PC-3 (cell line): ENCODE measurements at regions not wholly inside any gene's neighbourhood (a gene's known extent, or its start where the extent isn't known, plus 50 kb on each side); places are given as distances from the start of the nearest gene placed in this dataset.

ENCODE experiments used
- ATAC-seq: fragments of 200-7000 bp; cut with Tn5 transposase; 2 replicates; pipeline ENCODE4 v1.9.1; 2020; ENCODE audit warnings: mild to moderate bottlenecking, moderate library complexity
- BruUV-seq: library from RNA; stranded (reverse); fragments of 400-500 nt; replicated peaks from 2 replicates; lab custom pipeline; 2021; lab: Mats Ljungman, UMichigan
- CTCF ChIA-PET: fragments of 300-600 bp; sonication (Branson Sonifier 250); formaldehyde crosslinking; loops from one replicate; lab custom pipeline; 2022; ENCODE audit warnings: antibody characterized with exemption; lab: Charles Lee
- POLR2A ChIA-PET: fragments of 300-600 bp; sonication (Branson Sonifier 250); formaldehyde crosslinking; loops from one replicate; lab custom pipeline; 2022; ENCODE audit warnings: antibody characterized with exemption; ENCODE audit not compliant: unreplicated experiment; lab: Charles Lee
- DNase-seq: peaks from one replicate; pipeline ENCODE4 v3.0.0-alpha.2; 2015
- H2AFZ ChIP-seq: fragments of 300-600 bp; sonication (generic); 2 replicates; pipeline ENCODE4 v1.6.0; 2016; ENCODE audit warnings: antibody characterized with exemption, low read length
- H3F3A ChIP-seq: fragments of 300-600 bp; sonication (generic); one replicate; pipeline ENCODE4 v1.6.0; 2017; ENCODE audit warnings: antibody characterized with exemption, low read length, control low read depth, mild to moderate bottlenecking; ENCODE audit not compliant: unreplicated experiment
- H3K27ac ChIP-seq: fragments of 300-600 bp; sonication (generic); 2 replicates; pipeline ENCODE4 v1.5.1; 2016; ENCODE audit warnings: mild to moderate bottlenecking, low read length
- H3K27me3 ChIP-seq: fragments of 300-600 bp; sonication (generic); 2 replicates; pipeline ENCODE4 v1.6.1; 2016; ENCODE audit warnings: low read length, mixed read lengths
- H3K36me3 ChIP-seq: fragments of 300-600 bp; sonication (generic); 2 replicates; pipeline ENCODE4 v1.6.1; 2016; ENCODE audit warnings: low read depth, mixed run types, low read length, mixed read lengths
- H3K4me1 ChIP-seq: fragments of 300-600 bp; sonication (generic); 2 replicates; pipeline ENCODE4 v1.5.1; 2016; ENCODE audit warnings: low read length; ENCODE audit not compliant: insufficient read depth
- H3K4me2 ChIP-seq: fragments of 300-600 bp; sonication (generic); 2 replicates; pipeline ENCODE4 v1.6.0; 2016; ENCODE audit warnings: low read length
- H3K4me3 ChIP-seq: fragments of 300-600 bp; sonication (generic); 2 replicates; pipeline ENCODE4 v1.5.1; 2016; ENCODE audit warnings: mild to moderate bottlenecking, low read length, mixed read lengths
- H3K79me2 ChIP-seq: fragments of 300-600 bp; sonication (generic); 2 replicates; pipeline ENCODE4 v1.6.1; 2017; ENCODE audit warnings: low read length, mixed read lengths
- H3K9ac ChIP-seq: fragments of 300-600 bp; sonication (generic); 2 replicates; pipeline ENCODE4 v1.6.0; 2016; ENCODE audit warnings: mild to moderate bottlenecking, low read length
- H3K9me2 ChIP-seq: fragments of 300-600 bp; sonication (generic); replicated peaks from 2 replicates; pipeline ENCODE4 v1.6.1; 2016; ENCODE audit warnings: mixed run types, low read length, mixed read lengths
- H3K9me3 ChIP-seq: fragments of 300-600 bp; sonication (generic); 2 replicates; pipeline ENCODE4 v1.6.1; 2016; ENCODE audit warnings: low read length, mixed read lengths
- H4K20me1 ChIP-seq: fragments of 300-600 bp; sonication (generic); 2 replicates; pipeline ENCODE4 v1.6.1; 2016; ENCODE audit warnings: low read length, mixed read lengths
- CTCF ChIP-seq: fragments of 300-600 bp; sonication (generic); conservative IDR thresholded peaks from 2 replicates; pipeline ENCODE4 v1.5.1; 2017; ENCODE audit warnings: antibody characterized with exemption, low read depth, mild to moderate bottlenecking, low read length
- EZH2 ChIP-seq: fragments of 300-600 bp; sonication (generic); IDR thresholded peaks from one replicate; pipeline ENCODE4 v1.6.1; 2017; ENCODE audit warnings: antibody characterized with exemption, mild to moderate bottlenecking, low read length; ENCODE audit not compliant: unreplicated experiment
- EZH2phosphoT487 ChIP-seq: fragments of 300-600 bp; sonication (generic); IDR thresholded peaks from 2 replicates; pipeline ENCODE4 v1.6.1; 2018; ENCODE audit warnings: mild to moderate bottlenecking, antibody characterized with exemption, low read length, borderline replicate concordance
- intact Hi-C: fragments of 100-400 bp; cut with micrococcal nuclease; formaldehyde crosslinking; loops from 2 replicates; pipeline ENCODE4 v1.9.0; 2023

- POLR2A ChIA-PET, result no interaction called here
- Histone ChIP-seq H3K9me2 (no peaks in the 10 kb centered on the region), H4K20me1 (no peaks in the 10 kb centered on the region), H3K4me3 (no peak overlapping the region), H3K9me3 (no peaks in the 10 kb centered on the region), H3F3A (no peaks in the 10 kb centered on the region), H3K27me3 (no peaks in the 10 kb centered on the region), H2AFZ (no peak overlapping the region), H3K79me2 (no peaks in the 10 kb centered on the region), H3K9ac (no peak overlapping the region), H3K4me2 (no peak overlapping the region), H3K27ac (no peak overlapping the region), H3K36me3 (no peaks in the 10 kb centered on the region), H3K4me1 (no peaks in the 10 kb centered on the region)
- intact Hi-C loops, result no loop called here
- CTCF ChIA-PET, result no interaction called here
- DNase-seq (no peak), ATAC-seq (no peak)
- TF ChIP-seq CTCF (no peak), EZH2 (no peak), EZH2phosphoT487 (no peak)
- BruUV-seq, result no TSS peak
Observed at GRCh38 chr2:8398040-8398668, 283.7 kb upstream of the ID2 start.

DNA sequence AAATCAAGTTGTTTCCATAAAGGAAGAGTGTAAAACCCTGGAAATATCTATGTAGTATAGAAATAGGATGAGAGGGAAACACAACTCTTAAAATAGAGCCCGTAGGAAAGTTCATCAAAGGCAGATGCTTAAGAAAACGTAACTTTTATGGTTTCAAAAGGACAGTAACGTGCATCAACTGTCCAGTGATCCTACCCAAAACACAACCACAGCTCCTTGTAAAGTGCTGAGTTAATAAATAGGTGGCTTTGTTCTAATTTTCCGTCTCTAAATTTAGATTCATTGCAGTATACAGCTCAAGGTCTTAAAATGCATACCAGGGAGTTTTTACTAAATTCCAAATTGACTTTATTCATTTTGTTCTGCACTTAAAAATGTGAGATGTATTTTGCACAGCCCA is 282.1 kb upstream of the ID2 start:
- POLR2A ChIA-PET, result no interaction called here
- H3K4me3 ChIP-seq, result no peak overlapping the region
- no peaks in the 10 kb centered on the region for H3F3A ChIP-seq
- H3K27ac ChIP-seq, result no peak overlapping the region
- no TSS peak for BruUV-seq
- H3K9me2 ChIP-seq, result no peaks in the 10 kb centered on the region
- intact Hi-C loops, result no loop called here
- DNase-seq (no peak), ATAC-seq (no peak)
- no peak overlapping the region for H2AFZ ChIP-seq
- H3K4me1 ChIP-seq, result no peaks in the 10 kb centered on the region
- TF ChIP-seq CTCF (no peak), EZH2 (no peak), EZH2phosphoT487 (no peak)
- H4K20me1 ChIP-seq, result no peaks in the 10 kb centered on the region
- CTCF ChIA-PET, result no interaction called here
- no peaks in the 10 kb centered on the region for H3K27me3 ChIP-seq
- H3K4me2 ChIP-seq, result no peak overlapping the region
- no peaks in the 10 kb centered on the region for H3K9me3 ChIP-seq
- H3K79me2 ChIP-seq, result no peaks in the 10 kb centered on the region
- no peak overlapping the region for H3K9ac ChIP-seq
- H3K36me3 ChIP-seq, result no peaks in the 10 kb centered on the region

- H3F3A ChIP-seq, result no peaks in the 10 kb centered on the region
- TF ChIP-seq CTCF (no peak), EZH2phosphoT487 (no peak), EZH2 (no peak)
- no peak overlapping the region for H2AFZ ChIP-seq
- H3K9me3 ChIP-seq, result no peaks in the 10 kb centered on the region
- no peaks in the 10 kb centered on the region for H3K36me3 ChIP-seq
- H3K4me2 ChIP-seq, result no peak overlapping the region
- no peak for ATAC-seq
- no peaks in the 10 kb centered on the region for H3K79me2 ChIP-seq
- intact Hi-C loops, result no loop called here
- H3K9ac ChIP-seq, result no peak overlapping the region
- H3K4me3 ChIP-seq, result no peak overlapping the region
- no peaks in the 10 kb centered on the region for H4K20me1 ChIP-seq
- no peaks in the 10 kb centered on the region for H3K9me2 ChIP-seq
- no peak overlapping the region for H3K27ac ChIP-seq
- BruUV-seq, result no TSS peak
- CTCF ChIA-PET, result no interaction called here
- H3K27me3 ChIP-seq, result no peaks in the 10 kb centered on the region
- no peak for DNase-seq
- POLR2A ChIA-PET, result no interaction called here
- no peaks in the 10 kb centered on the region for H3K4me1 ChIP-seq
Observed at GRCh38 chr2:8400196-8400595, 281.7 kb upstream of the ID2 start.
